K562 (cell line): ENCODE measurements at regions not wholly inside any gene's neighbourhood (a gene's known extent, or its start where the extent isn't known, plus 50 kb on each side); places are given as distances from the start of the nearest gene placed in this dataset. TPM values are rescaled to one million over a fixed set of nuclear protein-coding genes. Genes with fewer than 3 reads are reported as not detected.

ENCODE experiments used
- microRNA-seq: library from miRNA; unstranded; fragments of <30 nt; microRNA quantifications from one replicate; pipeline ENCODE4, GENCODE V29; 2018; ENCODE audit warnings: borderline microRNAs expressed
- small RNA-seq: library from RNA; depleted of rRNA; stranded (forward); fragments of <200 nt; gene quantifications from one replicate; pipeline ENCODE3, GENCODE V24; 2014

Small RNA genes in the stretch of these regions (microRNA-seq; reads per million reads assigned to microRNA genes)
- not detected for gene MIR1302-6

Small RNA genes in the stretch of these regions (small RNA-seq; reads per million reads assigned to genes)
- gene MIR1302-6: not detected
